WTC11 (cell line): ENCODE measurements at regions not wholly inside any gene's neighbourhood (a gene's known extent, or its start where the extent isn't known, plus 50 kb on each side); places are given as distances from the start of the nearest gene placed in this dataset.

Experiments
- ATAC-seq: fragments of 200-7000 bp; cut with Tn5 transposase; 2 replicates; pipeline ENCODE4 v1.10.0; 2021; ENCODE audit warnings: mild to moderate bottlenecking, moderate library complexity
- CTCF ChIA-PET: fragments of 300-600 bp; sonication (Branson Sonifier 250); formaldehyde crosslinking; loops from one replicate; lab custom pipeline; 2021; ENCODE audit warnings: antibody characterized with exemption; lab: Charles Lee
- POLR2A ChIA-PET: fragments of 350-600 bp; sonication (Branson Sonifier 250); formaldehyde crosslinking; loops from one replicate; lab custom pipeline; 2021; ENCODE audit warnings: antibody characterized with exemption; lab: Charles Lee
- DNase-seq: peaks from one replicate; pipeline ENCODE4 v3.0.0; 2021; ENCODE audit warnings: low spot score
- H3K27ac Mint-ChIP-seq: 2 replicates; pipeline ENCODE4 v1.8.0; 2021; ENCODE audit warnings: mixed read lengths
- H3K27me3 Mint-ChIP-seq: 2 replicates; pipeline ENCODE4 v1.8.0; 2021; ENCODE audit warnings: low read depth, mild to moderate bottlenecking, moderate library complexity, mixed read lengths
- H3K36me3 Mint-ChIP-seq: 2 replicates; pipeline ENCODE4 v1.8.0; 2021; ENCODE audit warnings: mixed read lengths
- H3K4me1 Mint-ChIP-seq: 2 replicates; pipeline ENCODE4 v1.8.0; 2022; ENCODE audit warnings: mixed read lengths
- H3K4me3 Mint-ChIP-seq: 2 replicates; pipeline ENCODE4 v1.8.0; 2021; ENCODE audit warnings: mild to moderate bottlenecking, moderate library complexity, mixed read lengths
- H3K9me3 Mint-ChIP-seq: 2 replicates; pipeline ENCODE4 v1.8.0; 2021; ENCODE audit warnings: mixed read lengths
- ATF1 ChIP-seq: sonication (generic); formaldehyde crosslinking; IDR thresholded peaks from 2 replicates; pipeline ENCODE4 v1.8.1; 2023; ENCODE audit warnings: mild to moderate bottlenecking, moderate library complexity, missing genetic modification reagents
- ESRRA ChIP-seq: sonication (generic); formaldehyde crosslinking; IDR thresholded peaks from 2 replicates; pipeline ENCODE4 v1.8.1; 2022; ENCODE audit warnings: mild to moderate bottlenecking, missing genetic modification reagents, borderline replicate concordance
- FOXK1 ChIP-seq: sonication (generic); formaldehyde crosslinking; IDR thresholded peaks from 2 replicates; pipeline ENCODE4 v1.8.0; 2022; ENCODE audit warnings: mild to moderate bottlenecking, moderate library complexity, missing genetic modification reagents
- FOXP1 ChIP-seq: sonication (generic); formaldehyde crosslinking; IDR thresholded peaks from 2 replicates; pipeline ENCODE4 v1.8.0; 2022; ENCODE audit warnings: missing genetic modification reagents, mild to moderate bottlenecking, moderate library complexity, borderline replicate concordance
- GTF2I ChIP-seq: fragments of 250-450 bp; sonication (Bioruptor Pico); conservative IDR thresholded peaks from 2 replicates; pipeline ENCODE4 v1.4.0; 2021; ENCODE audit warnings: mild to moderate bottlenecking
- KAT7 ChIP-seq: sonication (generic); formaldehyde crosslinking; IDR thresholded peaks from 2 replicates; pipeline ENCODE4 v1.8.1; 2023; ENCODE audit warnings: missing genetic modification reagents, mild to moderate bottlenecking, borderline replicate concordance
- MYBL2 ChIP-seq: sonication (generic); formaldehyde crosslinking; IDR thresholded peaks from 2 replicates; pipeline ENCODE4 v1.8.1; 2023; ENCODE audit warnings: mild to moderate bottlenecking, moderate library complexity, missing genetic modification reagents
- NFE2L1 ChIP-seq: sonication (generic); formaldehyde crosslinking; IDR thresholded peaks from 2 replicates; pipeline ENCODE4 v1.8.1; 2023; ENCODE audit warnings: missing genetic modification reagents
- NR1H2 ChIP-seq: sonication (generic); formaldehyde crosslinking; IDR thresholded peaks from 2 replicates; pipeline ENCODE4 v1.9.0; 2021; ENCODE audit warnings: mild to moderate bottlenecking, moderate library complexity, missing genetic modification reagents
- SMAD3 ChIP-seq: sonication (generic); formaldehyde crosslinking; IDR thresholded peaks from 2 replicates; pipeline ENCODE4 v1.8.0; 2022; ENCODE audit warnings: missing genetic modification reagents, mild to moderate bottlenecking, borderline replicate concordance
- ZNF121 ChIP-seq: sonication (generic); formaldehyde crosslinking; IDR thresholded peaks from 2 replicates; pipeline ENCODE4 v1.8.0; 2023; ENCODE audit warnings: missing genetic modification reagents
- ZNF138 ChIP-seq: sonication (generic); formaldehyde crosslinking; conservative IDR thresholded peaks from 2 replicates; pipeline ENCODE4 v1.8.1; 2022; ENCODE audit warnings: mild to moderate bottlenecking, moderate library complexity, missing genetic modification reagents
- ZNF317 ChIP-seq: sonication (generic); formaldehyde crosslinking; IDR thresholded peaks from 2 replicates; pipeline ENCODE4 v1.8.1; 2023; ENCODE audit warnings: low read depth, mild to moderate bottlenecking, moderate library complexity, missing genetic modification reagents, borderline replicate concordance
- TF ChIP-seq, protein P1 (sequence below): sonication (generic); formaldehyde crosslinking; IDR thresholded peaks from 2 replicates; pipeline ENCODE4 v1.8.1; 2023; ENCODE audit warnings: mild to moderate bottlenecking, missing genetic modification reagents
- TF ChIP-seq, protein P2 (sequence below): sonication (generic); formaldehyde crosslinking; IDR thresholded peaks from 2 replicates; pipeline ENCODE4 v1.8.1; 2022; ENCODE audit warnings: mild to moderate bottlenecking, moderate library complexity, missing genetic modification reagents
- TF ChIP-seq, protein P3 (sequence below): fragments of 250-450 bp; sonication (Bioruptor Pico); IDR thresholded peaks from 2 replicates; pipeline ENCODE4 v1.8.0; 2021; ENCODE audit warnings: mild to moderate bottlenecking
- TF ChIP-seq, protein P4 (sequence below): sonication (generic); formaldehyde crosslinking; IDR thresholded peaks from 2 replicates; pipeline ENCODE4 v1.8.1; 2022; ENCODE audit warnings: missing genetic modification reagents, borderline replicate concordance
- TF ChIP-seq, protein P5 (sequence below): sonication (generic); formaldehyde crosslinking; IDR thresholded peaks from 2 replicates; pipeline ENCODE4 v1.8.1; 2023; ENCODE audit warnings: mild to moderate bottlenecking, missing genetic modification reagents, moderate library complexity
- TF ChIP-seq, protein P6 (sequence below): fragments of 250-450 bp; sonication (Bioruptor Pico); IDR thresholded peaks from 2 replicates; pipeline ENCODE4 v1.9.0; 2021; ENCODE audit warnings: moderate library complexity, mild to moderate bottlenecking, inconsistent platforms, borderline replicate concordance
- TF ChIP-seq, protein P7 (sequence below): sonication (generic); formaldehyde crosslinking; IDR thresholded peaks from 2 replicates; pipeline ENCODE4 v1.8.1; 2023; ENCODE audit warnings: mild to moderate bottlenecking, missing genetic modification reagents, borderline replicate concordance

DNA sequence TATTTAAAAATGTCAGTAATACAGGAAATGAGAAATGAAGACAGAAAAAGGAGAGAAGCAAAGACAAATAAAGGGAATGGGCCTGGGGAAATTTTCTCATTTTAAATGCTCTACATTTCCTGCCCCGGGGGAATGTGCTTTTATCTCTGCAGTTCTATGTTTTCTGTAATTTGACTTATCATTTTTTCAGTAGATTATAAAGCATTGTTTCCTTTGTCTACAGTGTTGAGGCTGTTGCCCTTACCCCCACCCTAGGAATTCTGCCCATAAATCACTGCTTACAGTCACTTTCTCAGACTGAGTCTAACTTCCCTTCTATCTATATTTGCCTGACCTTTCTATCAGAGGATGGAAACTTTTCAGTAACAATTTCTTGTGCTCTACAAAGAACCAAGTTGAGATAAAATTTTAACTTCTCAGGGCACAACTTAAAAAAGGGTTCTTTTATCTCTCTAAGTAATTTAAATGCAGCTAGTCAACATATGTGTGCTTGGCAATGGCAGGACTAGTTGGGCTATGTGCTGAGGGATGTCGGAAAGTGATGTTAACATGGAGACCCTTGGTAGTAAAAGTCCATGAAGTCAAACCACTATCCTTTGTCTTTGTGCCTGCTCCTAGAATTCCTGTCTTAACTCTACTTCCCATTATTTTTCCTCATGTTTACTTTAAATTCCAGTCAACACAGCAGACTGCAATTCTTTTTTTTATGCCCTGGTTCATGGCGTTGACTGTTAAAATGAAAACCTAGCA is 146.5 kb upstream of the MMADHC start:
- no peak overlapping the region for H3K4me3 Mint-ChIP-seq
- no peaks in the 10 kb centered on the region for H3K27me3 Mint-ChIP-seq
- TF ChIP-seq, protein P1, sequence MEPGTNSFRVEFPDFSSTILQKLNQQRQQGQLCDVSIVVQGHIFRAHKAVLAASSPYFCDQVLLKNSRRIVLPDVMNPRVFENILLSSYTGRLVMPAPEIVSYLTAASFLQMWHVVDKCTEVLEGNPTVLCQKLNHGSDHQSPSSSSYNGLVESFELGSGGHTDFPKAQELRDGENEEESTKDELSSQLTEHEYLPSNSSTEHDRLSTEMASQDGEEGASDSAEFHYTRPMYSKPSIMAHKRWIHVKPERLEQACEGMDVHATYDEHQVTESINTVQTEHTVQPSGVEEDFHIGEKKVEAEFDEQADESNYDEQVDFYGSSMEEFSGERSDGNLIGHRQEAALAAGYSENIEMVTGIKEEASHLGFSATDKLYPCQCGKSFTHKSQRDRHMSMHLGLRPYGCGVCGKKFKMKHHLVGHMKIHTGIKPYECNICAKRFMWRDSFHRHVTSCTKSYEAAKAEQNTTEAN (CRISPR knock-in tag): no peak
- no peak for TF ChIP-seq MYBL2 (CRISPR knock-in tag)
- POLR2A ChIA-PET: no interaction called here
- H3K36me3 Mint-ChIP-seq: peaks cover 15% of the 10 kb centered on the region
- H3K9me3 Mint-ChIP-seq: peaks cover 17% of the 10 kb centered on the region
- H3K27ac Mint-ChIP-seq: peak overlapping the region; percentile 48; the same call in 1 of the 2 replicates
- no peak for DNase-seq
- CTCF ChIA-PET: interaction anchor here (1.6 kb wide), 1 partner anchor 18 kb away, joined by 5 read pairs; no protein-coding TSS in a partner anchor
- peaks cover 17% of the 10 kb centered on the region for H3K4me1 Mint-ChIP-seq
- peak; percentile 55; the same call in 1 of the 2 replicates for ATAC-seq

DNA sequence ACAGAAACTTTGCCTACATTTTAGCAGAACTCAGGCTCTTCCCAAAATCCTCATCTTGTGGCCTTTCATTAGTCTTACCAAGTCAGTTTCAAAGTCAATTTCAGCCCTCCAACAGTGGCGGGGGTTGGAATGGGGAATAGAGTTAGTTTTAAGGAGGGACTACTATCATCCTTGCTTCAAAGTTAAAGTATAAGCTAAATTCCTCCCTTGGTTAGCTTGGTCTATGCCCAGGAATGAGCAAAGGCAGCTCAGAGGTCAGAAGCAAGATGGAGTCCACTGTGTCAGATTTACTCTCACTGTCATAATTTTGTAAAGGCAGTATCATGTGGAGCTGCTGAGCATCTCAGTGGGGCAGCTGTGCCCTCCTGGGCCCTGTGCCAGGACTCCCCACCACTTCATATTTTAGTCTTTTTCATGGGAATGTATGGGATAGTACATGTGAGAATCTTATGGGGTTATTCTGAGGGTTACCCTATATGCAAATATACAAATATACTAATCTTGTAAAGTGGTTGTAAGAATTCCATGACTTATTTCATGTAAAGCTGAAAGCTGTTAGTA is 145.2 kb upstream of the MMADHC start:
- no peaks in the 10 kb centered on the region for H3K27me3 Mint-ChIP-seq
- no peak overlapping the region for H3K4me3 Mint-ChIP-seq
- peaks cover 17% of the 10 kb centered on the region for H3K9me3 Mint-ChIP-seq
- ATAC-seq (no peak), DNase-seq (no peak)
- no peak overlapping the region for H3K27ac Mint-ChIP-seq
- CTCF ChIA-PET: no interaction called here
- POLR2A ChIA-PET: no interaction called here
- H3K36me3 Mint-ChIP-seq: peaks cover 15% of the 10 kb centered on the region
- peaks cover 18% of the 10 kb centered on the region for H3K4me1 Mint-ChIP-seq
- TF ChIP-seq, protein P2, sequence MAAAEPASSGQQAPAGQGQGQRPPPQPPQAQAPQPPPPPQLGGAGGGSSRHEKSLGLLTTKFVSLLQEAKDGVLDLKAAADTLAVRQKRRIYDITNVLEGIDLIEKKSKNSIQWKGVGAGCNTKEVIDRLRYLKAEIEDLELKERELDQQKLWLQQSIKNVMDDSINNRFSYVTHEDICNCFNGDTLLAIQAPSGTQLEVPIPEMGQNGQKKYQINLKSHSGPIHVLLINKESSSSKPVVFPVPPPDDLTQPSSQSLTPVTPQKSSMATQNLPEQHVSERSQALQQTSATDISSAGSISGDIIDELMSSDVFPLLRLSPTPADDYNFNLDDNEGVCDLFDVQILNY: no peak
- TF ChIP-seq, protein P3, sequence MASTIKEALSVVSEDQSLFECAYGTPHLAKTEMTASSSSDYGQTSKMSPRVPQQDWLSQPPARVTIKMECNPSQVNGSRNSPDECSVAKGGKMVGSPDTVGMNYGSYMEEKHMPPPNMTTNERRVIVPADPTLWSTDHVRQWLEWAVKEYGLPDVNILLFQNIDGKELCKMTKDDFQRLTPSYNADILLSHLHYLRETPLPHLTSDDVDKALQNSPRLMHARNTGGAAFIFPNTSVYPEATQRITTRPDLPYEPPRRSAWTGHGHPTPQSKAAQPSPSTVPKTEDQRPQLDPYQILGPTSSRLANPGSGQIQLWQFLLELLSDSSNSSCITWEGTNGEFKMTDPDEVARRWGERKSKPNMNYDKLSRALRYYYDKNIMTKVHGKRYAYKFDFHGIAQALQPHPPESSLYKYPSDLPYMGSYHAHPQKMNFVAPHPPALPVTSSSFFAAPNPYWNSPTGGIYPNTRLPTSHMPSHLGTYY (CRISPR knock-in tag): no peak
- TF ChIP-seq ESRRA: no peak
- no peak for TF ChIP-seq ZNF138 (CRISPR knock-in tag)
- no peak for TF ChIP-seq NR1H2 (CRISPR knock-in tag)
- no peak for TF ChIP-seq FOXK1 (CRISPR knock-in tag)
- TF ChIP-seq, protein P4, sequence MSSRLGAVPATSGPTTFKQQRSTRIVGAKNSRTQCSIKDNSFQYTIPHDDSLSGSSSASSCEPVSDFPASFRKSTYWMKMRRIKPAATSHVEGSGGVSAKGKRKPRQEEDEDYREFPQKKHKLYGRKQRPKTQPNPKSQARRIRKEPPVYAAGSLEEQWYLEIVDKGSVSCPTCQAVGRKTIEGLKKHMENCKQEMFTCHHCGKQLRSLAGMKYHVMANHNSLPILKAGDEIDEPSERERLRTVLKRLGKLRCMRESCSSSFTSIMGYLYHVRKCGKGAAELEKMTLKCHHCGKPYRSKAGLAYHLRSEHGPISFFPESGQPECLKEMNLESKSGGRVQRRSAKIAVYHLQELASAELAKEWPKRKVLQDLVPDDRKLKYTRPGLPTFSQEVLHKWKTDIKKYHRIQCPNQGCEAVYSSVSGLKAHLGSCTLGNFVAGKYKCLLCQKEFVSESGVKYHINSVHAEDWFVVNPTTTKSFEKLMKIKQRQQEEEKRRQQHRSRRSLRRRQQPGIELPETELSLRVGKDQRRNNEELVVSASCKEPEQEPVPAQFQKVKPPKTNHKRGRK (CRISPR knock-in tag): no peak
- no peak for TF ChIP-seq KAT7 (CRISPR knock-in tag)
- TF ChIP-seq FOXP1 (CRISPR knock-in tag): no peak
- no peak for TF ChIP-seq NFE2L1 (CRISPR knock-in tag)
- TF ChIP-seq SMAD3 (CRISPR knock-in tag): no peak
- TF ChIP-seq, protein P5, sequence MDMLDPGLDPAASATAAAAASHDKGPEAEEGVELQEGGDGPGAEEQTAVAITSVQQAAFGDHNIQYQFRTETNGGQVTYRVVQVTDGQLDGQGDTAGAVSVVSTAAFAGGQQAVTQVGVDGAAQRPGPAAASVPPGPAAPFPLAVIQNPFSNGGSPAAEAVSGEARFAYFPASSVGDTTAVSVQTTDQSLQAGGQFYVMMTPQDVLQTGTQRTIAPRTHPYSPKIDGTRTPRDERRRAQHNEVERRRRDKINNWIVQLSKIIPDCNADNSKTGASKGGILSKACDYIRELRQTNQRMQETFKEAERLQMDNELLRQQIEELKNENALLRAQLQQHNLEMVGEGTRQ (CRISPR knock-in tag): no peak
- TF ChIP-seq ZNF317 (CRISPR knock-in tag): no peak
- TF ChIP-seq, protein P6, sequence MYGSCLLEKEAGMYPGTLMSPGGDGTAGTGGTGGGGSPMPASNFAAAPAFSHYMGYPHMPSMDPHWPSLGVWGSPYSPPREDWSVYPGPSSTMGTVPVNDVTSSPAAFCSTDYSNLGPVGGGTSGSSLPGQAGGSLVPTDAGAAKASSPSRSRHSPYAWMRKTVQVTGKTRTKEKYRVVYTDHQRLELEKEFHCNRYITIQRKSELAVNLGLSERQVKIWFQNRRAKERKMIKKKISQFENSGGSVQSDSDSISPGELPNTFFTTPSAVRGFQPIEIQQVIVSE (CRISPR knock-in tag): no peak
- TF ChIP-seq ZNF121 (CRISPR knock-in tag): no peak
- no peak for TF ChIP-seq GTF2I
- TF ChIP-seq, protein P7, sequence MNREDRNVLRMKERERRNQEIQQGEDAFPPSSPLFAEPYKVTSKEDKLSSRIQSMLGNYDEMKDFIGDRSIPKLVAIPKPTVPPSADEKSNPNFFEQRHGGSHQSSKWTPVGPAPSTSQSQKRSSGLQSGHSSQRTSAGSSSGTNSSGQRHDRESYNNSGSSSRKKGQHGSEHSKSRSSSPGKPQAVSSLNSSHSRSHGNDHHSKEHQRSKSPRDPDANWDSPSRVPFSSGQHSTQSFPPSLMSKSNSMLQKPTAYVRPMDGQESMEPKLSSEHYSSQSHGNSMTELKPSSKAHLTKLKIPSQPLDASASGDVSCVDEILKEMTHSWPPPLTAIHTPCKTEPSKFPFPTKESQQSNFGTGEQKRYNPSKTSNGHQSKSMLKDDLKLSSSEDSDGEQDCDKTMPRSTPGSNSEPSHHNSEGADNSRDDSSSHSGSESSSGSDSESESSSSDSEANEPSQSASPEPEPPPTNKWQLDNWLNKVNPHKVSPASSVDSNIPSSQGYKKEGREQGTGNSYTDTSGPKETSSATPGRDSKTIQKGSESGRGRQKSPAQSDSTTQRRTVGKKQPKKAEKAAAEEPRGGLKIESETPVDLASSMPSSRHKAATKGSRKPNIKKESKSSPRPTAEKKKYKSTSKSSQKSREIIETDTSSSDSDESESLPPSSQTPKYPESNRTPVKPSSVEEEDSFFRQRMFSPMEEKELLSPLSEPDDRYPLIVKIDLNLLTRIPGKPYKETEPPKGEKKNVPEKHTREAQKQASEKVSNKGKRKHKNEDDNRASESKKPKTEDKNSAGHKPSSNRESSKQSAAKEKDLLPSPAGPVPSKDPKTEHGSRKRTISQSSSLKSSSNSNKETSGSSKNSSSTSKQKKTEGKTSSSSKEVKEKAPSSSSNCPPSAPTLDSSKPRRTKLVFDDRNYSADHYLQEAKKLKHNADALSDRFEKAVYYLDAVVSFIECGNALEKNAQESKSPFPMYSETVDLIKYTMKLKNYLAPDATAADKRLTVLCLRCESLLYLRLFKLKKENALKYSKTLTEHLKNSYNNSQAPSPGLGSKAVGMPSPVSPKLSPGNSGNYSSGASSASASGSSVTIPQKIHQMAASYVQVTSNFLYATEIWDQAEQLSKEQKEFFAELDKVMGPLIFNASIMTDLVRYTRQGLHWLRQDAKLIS (CRISPR knock-in tag): no peak
- TF ChIP-seq ATF1 (CRISPR knock-in tag): no peak
